ENCODE measurements at regions not wholly inside any gene's neighbourhood (a gene's known extent, or its start where the extent isn't known, plus 50 kb on each side); places are given as distances from the start of the nearest gene placed in this dataset.

DNA sequence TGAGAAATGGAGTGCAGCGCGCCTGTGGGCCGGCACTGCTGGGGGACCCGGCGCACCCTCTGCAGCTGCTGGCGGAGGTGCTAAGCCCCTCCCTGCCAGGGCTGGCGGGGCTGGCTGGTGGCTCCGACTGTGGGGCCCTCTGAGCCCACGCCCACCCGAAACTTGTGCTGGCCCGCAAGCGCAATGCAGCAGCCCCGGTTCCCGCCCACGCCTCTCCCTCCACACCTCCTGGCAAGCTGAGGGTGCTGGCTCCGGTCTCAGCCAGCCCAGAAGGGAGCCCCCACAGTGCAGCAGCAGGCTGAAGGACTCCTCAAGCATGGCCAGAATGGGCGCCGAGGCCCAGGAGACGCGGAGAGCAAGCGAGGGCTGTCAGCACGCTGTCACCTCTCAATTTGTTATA, 1063.0 kb upstream of the AUTS2 start:
- Mint-ChIP-seq H3K36me3 (ENCODE audit: low read depth) (no peaks in the 10 kb centered on the region), H3K4me3 (no peak overlapping the region), H3K27ac (no peak overlapping the region), H3K4me1 (ENCODE audit: low read depth) (no peaks in the 10 kb centered on the region), H3K9me3 (peaks cover under 1% of the 10 kb centered on the region), H3K27me3 (ENCODE audit: low read depth) (no peaks in the 10 kb centered on the region)
- CTCF ChIA-PET: no interaction called here
- intact Hi-C loops (cut with micrococcal nuclease): no loop called here
- no peak for DNase-seq

DNA sequence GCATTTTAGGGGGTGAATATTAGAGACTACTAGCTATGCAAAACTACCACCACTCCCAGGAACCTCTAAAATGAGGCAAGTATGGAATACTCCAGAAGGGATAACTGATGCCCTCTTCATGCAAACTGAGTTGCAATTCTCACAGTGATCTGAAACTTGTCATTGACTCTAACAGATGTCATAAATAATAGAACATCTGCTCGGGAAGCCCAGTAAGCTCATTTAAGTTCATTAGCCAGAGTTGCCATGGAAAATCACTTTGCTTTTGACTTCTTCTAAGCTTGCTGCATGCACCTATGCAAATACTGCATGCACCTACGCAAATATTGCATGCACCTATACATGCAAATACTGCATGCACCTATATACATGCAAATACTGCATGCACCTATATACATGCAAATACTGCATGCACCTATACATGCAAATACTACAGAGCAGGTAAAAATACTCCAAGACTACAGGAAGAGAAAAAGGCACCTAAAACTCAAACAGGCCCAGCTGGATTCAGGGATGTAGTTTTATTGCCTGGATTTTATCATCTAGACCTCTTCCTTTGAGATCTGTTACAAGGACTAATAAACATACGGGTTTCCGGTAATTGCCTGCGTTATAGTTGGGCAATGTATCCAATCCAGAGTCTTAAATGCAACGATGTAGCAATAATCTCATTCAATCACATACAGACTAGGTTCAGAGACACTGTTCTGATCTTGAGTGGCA, 1061.1 kb upstream of the AUTS2 start:
- intact Hi-C loops (cut with micrococcal nuclease): no loop called here
- CTCF ChIA-PET: no interaction called here
- DNase-seq: no peak
- no peaks in the 10 kb centered on the region for H3K36me3 Mint-ChIP-seq (ENCODE audit: low read depth)
- H3K9me3 Mint-ChIP-seq: peaks cover 4% of the 10 kb centered on the region
- no peak overlapping the region for H3K4me3 Mint-ChIP-seq
- H3K27me3 Mint-ChIP-seq (ENCODE audit: low read depth): no peaks in the 10 kb centered on the region
- no peaks in the 10 kb centered on the region for H3K4me1 Mint-ChIP-seq (ENCODE audit: low read depth)
- H3K27ac Mint-ChIP-seq: no peak overlapping the region

GRCh38 chr7:68537774-68538071, 1060.6 kb upstream of the AUTS2 start:
- no peaks in the 10 kb centered on the region for H3K27me3 Mint-ChIP-seq (ENCODE audit: low read depth)
- H3K36me3 Mint-ChIP-seq (ENCODE audit: low read depth): no peaks in the 10 kb centered on the region
- H3K4me3 Mint-ChIP-seq: no peak overlapping the region
- no peak overlapping the region for H3K27ac Mint-ChIP-seq
- intact Hi-C loops (cut with micrococcal nuclease): no loop called here
- CTCF ChIA-PET: no interaction called here
- peaks cover 4% of the 10 kb centered on the region for H3K9me3 Mint-ChIP-seq
- no peaks in the 10 kb centered on the region for H3K4me1 Mint-ChIP-seq (ENCODE audit: low read depth)
- DNase-seq: no peak

DNA sequence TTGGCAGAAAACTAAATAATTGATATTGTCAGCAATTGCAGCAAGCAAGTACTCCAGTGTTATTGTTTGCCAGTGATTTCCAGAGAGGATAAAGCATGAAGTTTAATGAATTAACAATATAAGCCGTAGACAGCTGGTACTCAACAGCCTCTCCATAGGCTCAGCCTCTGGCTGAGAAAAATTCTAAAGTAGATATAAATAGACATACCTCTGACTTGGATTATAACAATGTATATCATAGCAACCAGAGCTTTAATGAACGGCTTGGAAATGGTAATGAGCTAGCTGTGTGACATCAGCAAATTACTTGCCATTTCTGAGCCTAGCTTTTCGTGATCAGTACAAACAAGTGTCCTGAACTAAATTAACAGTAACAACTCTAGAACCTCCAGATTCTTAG, 1055.4 kb upstream of the AUTS2 start:
- H3K9me3 Mint-ChIP-seq: peaks cover 7% of the 10 kb centered on the region
- no peaks in the 10 kb centered on the region for H3K4me1 Mint-ChIP-seq (ENCODE audit: low read depth)
- H3K27ac Mint-ChIP-seq: no peak overlapping the region
- no peaks in the 10 kb centered on the region for H3K36me3 Mint-ChIP-seq (ENCODE audit: low read depth)
- DNase-seq: no peak
- CTCF ChIA-PET: no interaction called here
- intact Hi-C loops (cut with micrococcal nuclease): no loop called here
- no peak overlapping the region for H3K4me3 Mint-ChIP-seq
- H3K27me3 Mint-ChIP-seq (ENCODE audit: low read depth): no peaks in the 10 kb centered on the region

DNA sequence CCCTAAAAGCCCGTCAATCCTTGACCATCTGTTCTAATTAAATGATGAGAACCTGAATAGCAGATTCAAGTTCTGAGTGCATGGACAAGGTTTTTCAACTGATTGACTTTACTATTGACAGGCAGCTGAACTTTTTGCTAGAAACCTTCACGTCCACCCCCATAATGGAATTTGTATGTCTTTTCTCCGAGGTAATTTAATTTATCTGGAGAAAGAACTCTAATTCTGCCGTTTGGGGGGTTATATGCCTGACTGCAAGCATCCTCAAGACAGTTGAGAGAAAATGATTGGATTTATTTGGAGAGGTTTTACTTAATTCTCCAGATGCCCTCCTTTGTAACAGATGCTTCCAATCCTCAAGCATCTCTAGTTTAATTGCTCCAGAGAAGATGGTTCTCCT, 1053.4 kb upstream of the AUTS2 start:
- CTCF ChIA-PET: no interaction called here
- H3K36me3 Mint-ChIP-seq (ENCODE audit: low read depth): no peaks in the 10 kb centered on the region
- no peak overlapping the region for H3K27ac Mint-ChIP-seq
- no peaks in the 10 kb centered on the region for H3K4me1 Mint-ChIP-seq (ENCODE audit: low read depth)
- H3K4me3 Mint-ChIP-seq: no peak overlapping the region
- intact Hi-C loops (cut with micrococcal nuclease): no loop called here
- H3K9me3 Mint-ChIP-seq: peaks cover 7% of the 10 kb centered on the region
- no peaks in the 10 kb centered on the region for H3K27me3 Mint-ChIP-seq (ENCODE audit: low read depth)
- no peak for DNase-seq

DNA sequence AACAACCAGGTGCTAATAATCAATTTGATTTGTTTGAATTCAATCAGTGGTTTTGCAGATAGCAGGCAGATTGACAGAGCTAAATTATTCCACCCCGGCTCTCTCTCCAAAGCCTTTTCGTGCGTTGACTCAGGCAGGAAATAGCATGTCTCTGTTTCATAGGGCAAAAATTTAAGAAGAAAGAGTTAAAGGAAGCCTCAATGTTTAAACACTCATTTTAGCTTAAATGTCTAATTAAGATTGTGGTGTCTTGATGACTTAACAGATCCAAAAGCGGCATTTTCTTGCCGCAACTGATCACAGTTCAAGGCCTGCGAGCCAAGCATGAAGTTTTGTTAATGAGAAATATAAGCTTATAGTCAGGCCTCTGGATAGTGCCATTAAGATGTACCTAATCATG, 1051.1 kb upstream of the AUTS2 start:
- DNase-seq: no peak
- CTCF ChIA-PET: no interaction called here
- intact Hi-C loops (cut with micrococcal nuclease): no loop called here
- no peak overlapping the region for H3K4me3 Mint-ChIP-seq
- peaks cover 6% of the 10 kb centered on the region for H3K9me3 Mint-ChIP-seq
- no peaks in the 10 kb centered on the region for H3K27me3 Mint-ChIP-seq (ENCODE audit: low read depth)
- H3K4me1 Mint-ChIP-seq (ENCODE audit: low read depth): no peaks in the 10 kb centered on the region
- no peaks in the 10 kb centered on the region for H3K36me3 Mint-ChIP-seq (ENCODE audit: low read depth)
- no peak overlapping the region for H3K27ac Mint-ChIP-seq

DNA sequence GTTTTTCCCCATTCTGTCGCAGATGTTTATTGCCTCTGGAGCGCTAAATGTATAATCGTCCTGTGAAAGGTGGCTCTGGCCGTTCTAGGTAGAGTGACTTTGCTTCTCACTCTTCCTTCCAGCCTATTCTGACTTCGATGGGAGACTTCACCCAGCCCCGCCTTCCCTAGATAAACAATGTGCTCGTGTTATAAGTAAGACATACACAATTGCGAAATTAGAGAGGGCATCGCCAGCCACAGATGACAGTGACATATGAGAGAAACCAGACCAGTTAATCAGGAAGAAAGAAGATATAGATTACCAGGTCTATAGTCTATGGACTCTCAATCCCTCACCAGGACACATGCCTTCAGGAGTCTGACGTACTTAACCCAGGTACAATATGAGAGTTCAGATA, 1050.5 kb upstream of the AUTS2 start:
- no peak for DNase-seq
- Mint-ChIP-seq H3K36me3 (ENCODE audit: low read depth) (no peaks in the 10 kb centered on the region), H3K27me3 (ENCODE audit: low read depth) (no peaks in the 10 kb centered on the region), H3K4me3 (no peak overlapping the region), H3K27ac (no peak overlapping the region), H3K4me1 (ENCODE audit: low read depth) (no peaks in the 10 kb centered on the region), H3K9me3 (peaks cover 6% of the 10 kb centered on the region)
- intact Hi-C loops (cut with micrococcal nuclease): no loop called here
- CTCF ChIA-PET: no interaction called here

DNA sequence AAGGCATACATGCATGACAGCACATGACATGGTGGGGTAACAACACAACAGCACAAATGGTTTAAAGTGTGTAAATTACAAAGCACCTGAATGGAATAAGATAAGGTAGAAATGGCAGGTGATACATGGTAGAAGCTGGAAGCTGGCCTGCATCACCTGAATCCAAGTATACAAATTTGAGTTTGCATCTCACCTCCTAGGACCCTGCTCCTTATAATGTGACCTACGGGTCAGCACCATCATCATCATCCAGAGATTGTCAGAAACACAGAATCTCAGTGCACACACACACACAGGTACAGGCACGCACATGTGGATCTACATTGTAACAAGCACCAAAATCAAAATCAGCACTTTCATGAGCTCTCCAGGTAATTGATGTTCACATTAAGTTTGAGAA, 1048.2 kb upstream of the AUTS2 start:
- H3K4me1 Mint-ChIP-seq (ENCODE audit: low read depth): no peaks in the 10 kb centered on the region
- intact Hi-C loops (cut with micrococcal nuclease): no loop called here
- peaks cover 6% of the 10 kb centered on the region for H3K9me3 Mint-ChIP-seq
- no peak overlapping the region for H3K27ac Mint-ChIP-seq
- CTCF ChIA-PET: no interaction called here
- H3K4me3 Mint-ChIP-seq: no peak overlapping the region
- H3K36me3 Mint-ChIP-seq (ENCODE audit: low read depth): no peaks in the 10 kb centered on the region
- no peaks in the 10 kb centered on the region for H3K27me3 Mint-ChIP-seq (ENCODE audit: low read depth)
- no peak for DNase-seq

DNA sequence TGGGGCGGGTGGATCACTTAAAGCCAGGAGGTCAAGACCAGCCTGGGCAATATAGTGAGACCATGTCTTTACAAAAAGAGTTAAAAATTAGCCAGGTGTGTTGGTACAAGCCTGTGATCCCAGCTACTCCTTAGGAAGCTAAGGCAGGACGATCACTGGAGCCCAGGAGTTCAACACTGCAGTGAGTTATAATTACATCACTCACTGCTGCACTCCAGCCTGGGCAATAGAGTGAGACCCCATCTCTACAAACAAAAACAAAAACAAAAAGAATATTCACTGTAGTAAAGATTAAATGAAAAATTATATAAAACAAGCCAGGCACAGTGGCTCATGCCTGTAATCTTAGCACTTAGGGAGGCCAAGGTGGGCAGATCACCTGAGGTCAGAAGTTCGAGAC, 1047.6 kb upstream of the AUTS2 start:
- Mint-ChIP-seq H3K27ac (no peak overlapping the region), H3K27me3 (ENCODE audit: low read depth) (no peaks in the 10 kb centered on the region), H3K36me3 (ENCODE audit: low read depth) (no peaks in the 10 kb centered on the region), H3K4me3 (no peak overlapping the region), H3K4me1 (ENCODE audit: low read depth) (no peaks in the 10 kb centered on the region), H3K9me3 (peaks cover 6% of the 10 kb centered on the region)
- intact Hi-C loops (cut with micrococcal nuclease): no loop called here
- CTCF ChIA-PET: no interaction called here
- no peak for DNase-seq

DNA sequence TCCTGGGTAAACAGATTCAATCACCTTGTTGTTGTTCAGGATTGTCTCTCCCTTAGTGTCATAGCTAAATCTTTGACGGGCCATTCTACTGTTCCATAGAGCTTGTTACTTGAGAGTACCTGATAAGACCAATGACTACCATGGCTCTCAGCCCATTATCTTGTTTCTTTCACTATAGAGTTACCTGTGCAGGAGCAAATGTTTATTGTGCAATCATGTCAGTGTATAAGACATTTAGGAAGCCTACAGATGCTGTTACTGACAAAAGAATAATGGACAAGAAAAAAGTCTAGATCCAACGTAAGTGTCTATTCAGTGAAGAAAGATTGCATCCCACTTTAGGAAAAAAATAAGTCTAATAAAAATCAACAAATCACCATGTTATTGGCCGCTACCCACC, 1041.7 kb upstream of the AUTS2 start:
- Mint-ChIP-seq H3K36me3 (ENCODE audit: low read depth) (no peaks in the 10 kb centered on the region), H3K27me3 (ENCODE audit: low read depth) (no peaks in the 10 kb centered on the region), H3K4me3 (no peak overlapping the region), H3K9me3 (peaks cover 5% of the 10 kb centered on the region), H3K27ac (no peak overlapping the region), H3K4me1 (ENCODE audit: low read depth) (no peaks in the 10 kb centered on the region)
- CTCF ChIA-PET: no interaction called here
- no peak for DNase-seq
- intact Hi-C loops (cut with micrococcal nuclease): no loop called here

GRCh38 chr7:68559518-68559917, 1038.8 kb upstream of the AUTS2 start:
- H3K4me3 Mint-ChIP-seq: no peak overlapping the region
- CTCF ChIA-PET: no interaction called here
- no peak overlapping the region for H3K27ac Mint-ChIP-seq
- H3K27me3 Mint-ChIP-seq (ENCODE audit: low read depth): no peaks in the 10 kb centered on the region
- no peaks in the 10 kb centered on the region for H3K36me3 Mint-ChIP-seq (ENCODE audit: low read depth)
- H3K4me1 Mint-ChIP-seq (ENCODE audit: low read depth): no peaks in the 10 kb centered on the region
- H3K9me3 Mint-ChIP-seq: peaks cover 8% of the 10 kb centered on the region
- intact Hi-C loops (cut with micrococcal nuclease): no loop called here
- no peak for DNase-seq

DNA sequence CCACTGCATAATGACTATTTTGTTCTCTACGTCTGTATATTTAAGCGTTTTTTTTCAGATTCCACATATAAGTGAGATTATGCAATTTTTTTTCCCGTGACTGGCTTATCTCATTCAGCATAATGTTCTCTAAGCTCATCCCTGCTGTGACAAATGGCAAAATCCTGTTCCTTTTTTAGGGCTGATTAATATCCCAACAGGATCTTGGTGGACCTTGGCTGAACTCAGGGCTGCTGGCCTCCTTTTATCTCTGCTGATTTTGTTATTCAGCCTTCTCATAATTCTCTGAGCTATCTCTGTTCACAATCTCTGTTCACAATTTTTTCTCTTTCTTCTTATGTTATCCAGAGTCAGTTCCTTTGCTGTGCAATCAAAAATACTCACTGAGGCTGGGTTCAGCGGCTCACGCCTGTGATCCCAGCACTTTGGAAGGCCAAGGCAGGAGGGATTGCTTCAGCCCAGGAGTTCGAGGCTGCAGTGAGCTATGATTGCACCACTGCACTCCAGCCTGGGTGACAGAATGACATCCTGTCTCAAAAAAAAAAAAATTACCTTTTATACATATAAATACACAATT, 1035.9 kb upstream of the AUTS2 start:
- H3K4me3 Mint-ChIP-seq: no peak overlapping the region
- intact Hi-C loops (cut with micrococcal nuclease): no loop called here
- no peak for DNase-seq
- no peaks in the 10 kb centered on the region for H3K36me3 Mint-ChIP-seq (ENCODE audit: low read depth)
- H3K9me3 Mint-ChIP-seq: peaks cover 8% of the 10 kb centered on the region
- no peaks in the 10 kb centered on the region for H3K4me1 Mint-ChIP-seq (ENCODE audit: low read depth)
- H3K27ac Mint-ChIP-seq: no peak overlapping the region
- CTCF ChIA-PET: interaction anchor here (0.6 kb wide), 2 partner anchors 886 to 984 kb away, joined by 3 read pairs; no protein-coding TSS in a partner anchor
- no peaks in the 10 kb centered on the region for H3K27me3 Mint-ChIP-seq (ENCODE audit: low read depth)

DNA sequence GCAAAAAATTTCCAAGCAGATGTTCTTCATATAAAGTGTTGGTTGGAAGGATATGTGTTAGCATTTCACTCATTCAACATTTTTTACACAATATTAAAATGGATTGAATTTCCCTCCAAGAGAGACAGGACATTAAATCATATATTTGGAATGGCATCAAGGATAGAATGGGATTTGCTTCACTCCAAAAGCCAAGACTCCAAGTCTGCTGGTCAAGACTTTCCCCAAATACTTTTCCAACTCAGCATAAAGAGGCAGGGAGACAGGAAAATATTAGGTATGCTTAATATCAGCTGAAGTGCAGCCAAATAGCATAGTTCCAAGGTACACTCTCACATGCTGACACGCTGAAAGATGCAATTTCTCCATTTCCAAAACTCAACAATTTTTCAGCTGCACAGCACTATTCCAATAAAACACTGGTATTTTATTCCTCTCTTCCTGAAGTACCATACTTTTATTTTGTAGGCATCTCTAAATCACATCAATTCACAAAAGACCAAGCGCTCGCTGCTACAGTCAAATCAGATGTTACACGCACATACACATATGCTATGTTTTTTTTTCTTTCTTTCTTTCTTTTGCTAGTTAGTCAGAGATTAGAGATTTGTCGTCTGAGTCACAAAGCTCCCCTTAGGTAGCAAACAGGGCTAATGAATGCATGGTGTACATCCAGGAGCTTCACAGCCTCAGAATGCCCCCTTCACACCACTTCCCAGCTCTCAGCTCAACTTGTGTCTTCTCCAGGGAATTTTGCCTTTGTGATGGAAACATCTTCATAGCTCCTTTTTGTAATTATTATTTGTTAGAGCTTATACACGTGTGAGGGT, 1033.8 kb upstream of the AUTS2 start:
- CTCF ChIA-PET: no interaction called here
- Mint-ChIP-seq H3K4me1 (ENCODE audit: low read depth) (no peaks in the 10 kb centered on the region), H3K27me3 (ENCODE audit: low read depth) (no peaks in the 10 kb centered on the region), H3K36me3 (ENCODE audit: low read depth) (no peaks in the 10 kb centered on the region), H3K4me3 (no peak overlapping the region), H3K27ac (no peak overlapping the region), H3K9me3 (peaks cover 12% of the 10 kb centered on the region)
- no peak for DNase-seq
- intact Hi-C loops (cut with micrococcal nuclease): no loop called here

Measured in activated naive CD4-positive, alpha-beta T cell treated with anti-CD3 and anti-CD28 coated beads for 36 hours (primary cell).